OCI-LY1 (cell line): ENCODE measurements at regions not wholly inside any gene's neighbourhood (a gene's known extent, or its start where the extent isn't known, plus 50 kb on each side); places are given as distances from the start of the nearest gene placed in this dataset.

Experiments
- H2AFZ ChIP-seq: fragments of 200-600 bp; sonication (generic), shearing (Covaris generic); 2 replicates; pipeline ENCODE4 v1.6.0; 2014; ENCODE audit warnings: antibody characterized with exemption, mild to moderate bottlenecking, low read length
- H3F3A ChIP-seq: fragments of 200-600 bp; sonication (generic), shearing (Covaris generic); 2 replicates; pipeline ENCODE4 v1.6.0; 2014; ENCODE audit warnings: mild to moderate bottlenecking, antibody characterized with exemption, low read length, moderate library complexity; ENCODE audit not compliant: insufficient read depth
- H3K27ac ChIP-seq: fragments of 200-600 bp; sonication (generic); 2 replicates; pipeline ENCODE4 v1.5.1; 2014; ENCODE audit warnings: low read length, mixed run types, mild to moderate bottlenecking, low read depth; ENCODE audit not compliant: poor library complexity, severe bottlenecking
- H3K27me3 ChIP-seq: fragments of 200-600 bp; sonication (generic); 2 replicates; pipeline ENCODE4 v1.6.0; 2014; ENCODE audit warnings: antibody characterized with exemption, mild to moderate bottlenecking, low read length, moderate library complexity; ENCODE audit not compliant: insufficient read depth
- H3K36me3 ChIP-seq: fragments of 200-600 bp; sonication (generic); 2 replicates; pipeline ENCODE4 v1.6.1; 2014; ENCODE audit warnings: mild to moderate bottlenecking, antibody characterized with exemption, low read length, moderate library complexity, mixed read lengths; ENCODE audit not compliant: insufficient read depth
- H3K4me1 ChIP-seq: fragments of 200-600 bp; sonication (generic); 2 replicates; pipeline ENCODE4 v1.5.1; 2014; ENCODE audit warnings: mild to moderate bottlenecking, low read length, moderate library complexity; ENCODE audit not compliant: insufficient read depth, severe bottlenecking
- H3K4me2 ChIP-seq: fragments of 200-600 bp; sonication (generic), shearing (Covaris generic); 2 replicates; pipeline ENCODE4 v1.6.1; 2014; ENCODE audit warnings: low read length
- H3K4me3 ChIP-seq: fragments of 200-600 bp; sonication (generic); 2 replicates; pipeline ENCODE4 v1.5.1; 2014; ENCODE audit warnings: low read length, low read depth, mild to moderate bottlenecking, mixed read lengths; ENCODE audit not compliant: poor library complexity, severe bottlenecking
- H3K79me2 ChIP-seq: fragments of 200-600 bp; shearing (Covaris generic); 2 replicates; pipeline ENCODE4 v1.6.1; 2016; ENCODE audit warnings: mixed run types, low read length, mixed read lengths; ENCODE audit not compliant: insufficient read depth
- H3K9ac ChIP-seq: fragments of 200-600 bp; sonication (generic), shearing (Covaris generic); 2 replicates; pipeline ENCODE4 v1.6.1; 2014; ENCODE audit warnings: mild to moderate bottlenecking, low read length, mixed read lengths
- H3K9me2 ChIP-seq: fragments of 200-600 bp; sonication (generic), shearing (Covaris generic); 2 replicates; pipeline ENCODE4 v1.6.1; 2014; ENCODE audit warnings: low read depth, mild to moderate bottlenecking, low read length, mixed read lengths
- H3K9me3 ChIP-seq: fragments of 200-600 bp; shearing (Covaris generic); 2 replicates; pipeline ENCODE4 v1.6.1; 2014; ENCODE audit warnings: low read length, mixed read lengths
- H4K20me1 ChIP-seq: fragments of 200-600 bp; sonication (generic), shearing (Covaris generic); 2 replicates; pipeline ENCODE4 v1.6.0; 2016; ENCODE audit warnings: mild to moderate bottlenecking, low read length; ENCODE audit not compliant: insufficient read depth
- EZH2 ChIP-seq: fragments of 200-600 bp; sonication (generic), shearing (Covaris generic); IDR thresholded peaks from 2 replicates; pipeline ENCODE4 v1.8.0; 2017; ENCODE audit warnings: borderline replicate concordance, mixed run types, mild to moderate bottlenecking, antibody characterized with exemption, low read length, moderate library complexity, mixed read lengths
- TF ChIP-seq, protein P1 (sequence below): fragments of 200-600 bp; sonication (generic), shearing (Covaris generic); IDR thresholded peaks from 2 replicates; pipeline ENCODE4 v1.5.1; 2017; ENCODE audit warnings: mild to moderate bottlenecking, antibody characterized with exemption, low read length, moderate library complexity, mixed read lengths

DNA sequence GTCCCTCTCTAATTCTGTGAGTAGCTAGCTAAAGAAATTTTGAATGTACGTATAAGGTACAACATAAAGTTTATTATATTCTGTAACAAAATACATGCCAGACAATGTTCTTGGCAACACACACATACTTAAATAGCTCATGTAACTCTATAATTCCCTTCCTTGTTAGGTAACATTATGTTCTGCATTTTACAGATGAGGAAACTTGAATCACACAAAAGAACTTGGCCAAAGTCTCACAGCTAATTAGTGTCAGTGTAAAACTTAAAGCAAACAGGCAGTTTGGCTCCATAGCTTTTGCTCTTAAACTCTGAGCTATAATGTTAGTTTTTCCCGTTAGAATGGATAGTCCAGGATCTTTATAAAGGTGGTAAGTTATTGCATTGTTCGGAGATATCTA, 1091.8 kb upstream of the SLIT2 start:
- H4K20me1 ChIP-seq = no peaks in the 10 kb centered on the region

DNA sequence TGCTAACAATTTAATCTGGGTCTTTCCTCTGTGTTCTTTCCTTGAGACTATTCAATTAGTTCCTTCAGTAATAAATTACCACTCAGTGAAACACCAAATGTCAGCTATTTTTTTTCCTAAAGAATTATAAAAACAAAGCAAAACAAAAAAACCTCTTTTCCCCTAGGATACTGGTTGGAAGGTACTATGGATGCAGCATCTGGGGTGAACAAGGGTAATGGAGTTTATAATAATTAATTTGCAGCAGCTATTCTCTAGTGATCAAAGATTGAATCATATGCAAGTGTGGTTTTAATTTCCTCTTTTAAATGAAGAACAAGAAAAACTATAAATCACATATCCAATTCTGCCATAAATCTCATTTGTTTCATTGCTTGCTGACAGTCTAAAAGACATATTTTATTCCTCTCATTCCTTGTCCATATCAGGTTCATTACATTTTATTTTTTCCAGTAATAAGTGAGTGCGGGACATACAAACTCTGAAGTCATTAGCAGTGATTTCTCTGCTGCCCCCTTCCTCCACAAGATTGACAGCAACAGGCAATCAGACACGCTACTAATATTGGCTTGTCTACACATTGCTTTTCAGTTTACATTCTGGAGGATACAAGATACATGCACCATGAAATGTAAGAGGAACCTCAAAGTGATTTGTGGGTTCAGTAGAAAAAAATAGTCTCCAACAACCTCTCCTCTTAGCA, 1093.4 kb upstream of the SLIT2 start:
- no peaks in the 10 kb centered on the region for H3K79me2 ChIP-seq
- no peaks in the 10 kb centered on the region for H3K9me3 ChIP-seq
- no peaks in the 10 kb centered on the region for H3K27me3 ChIP-seq
- no peaks in the 10 kb centered on the region for H3K36me3 ChIP-seq
- no peaks in the 10 kb centered on the region for H4K20me1 ChIP-seq
- no peak overlapping the region for H3K27ac ChIP-seq
- H3K4me3 ChIP-seq = no peak overlapping the region
- no peaks in the 10 kb centered on the region for H3F3A ChIP-seq
- no peaks in the 10 kb centered on the region for H3K9me2 ChIP-seq
- H3K4me2 ChIP-seq = no peak overlapping the region
- no peak overlapping the region for H3K9ac ChIP-seq
- TF ChIP-seq EZH2 = no peak
- TF ChIP-seq, protein P1, sequence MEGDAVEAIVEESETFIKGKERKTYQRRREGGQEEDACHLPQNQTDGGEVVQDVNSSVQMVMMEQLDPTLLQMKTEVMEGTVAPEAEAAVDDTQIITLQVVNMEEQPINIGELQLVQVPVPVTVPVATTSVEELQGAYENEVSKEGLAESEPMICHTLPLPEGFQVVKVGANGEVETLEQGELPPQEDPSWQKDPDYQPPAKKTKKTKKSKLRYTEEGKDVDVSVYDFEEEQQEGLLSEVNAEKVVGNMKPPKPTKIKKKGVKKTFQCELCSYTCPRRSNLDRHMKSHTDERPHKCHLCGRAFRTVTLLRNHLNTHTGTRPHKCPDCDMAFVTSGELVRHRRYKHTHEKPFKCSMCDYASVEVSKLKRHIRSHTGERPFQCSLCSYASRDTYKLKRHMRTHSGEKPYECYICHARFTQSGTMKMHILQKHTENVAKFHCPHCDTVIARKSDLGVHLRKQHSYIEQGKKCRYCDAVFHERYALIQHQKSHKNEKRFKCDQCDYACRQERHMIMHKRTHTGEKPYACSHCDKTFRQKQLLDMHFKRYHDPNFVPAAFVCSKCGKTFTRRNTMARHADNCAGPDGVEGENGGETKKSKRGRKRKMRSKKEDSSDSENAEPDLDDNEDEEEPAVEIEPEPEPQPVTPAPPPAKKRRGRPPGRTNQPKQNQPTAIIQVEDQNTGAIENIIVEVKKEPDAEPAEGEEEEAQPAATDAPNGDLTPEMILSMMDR = no peak
- H3K4me1 ChIP-seq = no peaks in the 10 kb centered on the region
- no peak overlapping the region for H2AFZ ChIP-seq

More for the DNA sequence above, 1091.8 kb upstream of the SLIT2 start:
- Histone ChIP-seq H3K79me2 (no peaks in the 10 kb centered on the region), H3K4me3 (no peak overlapping the region), H3K27me3 (no peaks in the 10 kb centered on the region), H2AFZ (no peak overlapping the region), H3K36me3 (no peaks in the 10 kb centered on the region), H3K4me1 (no peaks in the 10 kb centered on the region), H3K9me2 (no peaks in the 10 kb centered on the region), H3K9ac (no peak overlapping the region), H3K4me2 (no peak overlapping the region), H3K27ac (no peak overlapping the region), H3F3A (no peaks in the 10 kb centered on the region), H3K9me3 (no peaks in the 10 kb centered on the region)
- TF ChIP-seq, protein P1 = no peak

DNA sequence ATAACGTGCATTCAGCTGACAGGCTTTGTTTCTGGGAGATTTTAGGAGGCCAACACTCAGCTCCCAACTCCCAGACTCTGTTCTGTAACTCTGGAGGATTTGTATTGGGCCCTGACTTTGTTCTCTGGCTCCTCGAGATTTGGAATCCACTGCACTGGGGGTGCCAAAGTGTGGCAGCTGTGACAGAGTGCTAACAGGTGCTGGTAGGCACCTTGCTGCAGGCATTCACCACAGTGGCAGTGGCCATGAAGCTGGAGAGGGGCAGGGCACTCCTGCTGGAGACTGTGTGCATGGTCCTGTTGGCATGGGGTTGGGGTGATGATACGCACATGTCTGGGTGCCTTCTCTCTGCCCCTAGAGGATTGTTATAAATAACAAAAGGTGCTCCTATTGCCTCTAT, 1094.9 kb upstream of the SLIT2 start:
- Histone ChIP-seq H3K36me3 (no peaks in the 10 kb centered on the region), H3K79me2 (no peaks in the 10 kb centered on the region), H3F3A (no peaks in the 10 kb centered on the region), H3K9ac (no peak overlapping the region), H3K4me3 (no peak overlapping the region), H3K4me1 (no peaks in the 10 kb centered on the region), H3K27ac (no peak overlapping the region), H3K27me3 (no peaks in the 10 kb centered on the region), H2AFZ (no peak overlapping the region), H3K9me2 (no peaks in the 10 kb centered on the region), H3K9me3 (no peaks in the 10 kb centered on the region), H3K4me2 (no peak overlapping the region), H4K20me1 (no peaks in the 10 kb centered on the region)
- TF ChIP-seq, protein P1 = no peak
- no peak for TF ChIP-seq EZH2
